Naive thymus-derived CD8-positive, alpha-beta T cell (primary cell): ENCODE measurements at regions not wholly inside any gene's neighbourhood (a gene's known extent, or its start where the extent isn't known, plus 50 kb on each side); places are given as distances from the start of the nearest gene placed in this dataset.

Source experiments
- ATAC-seq, 2 donors: fragments of 150-1000 bp; cut with Tn5 transposase in 1 of 2; sonication (Bioruptor Pico), chemical (Tn5 transposase) in 1 of 2; 1 replicate in 1 of 2; 2 replicates in 1 of 2; pipeline ENCODE4 v1.10.0; 2021; ENCODE audit warnings: mild to moderate bottlenecking in 2 of 2, moderate library complexity in 2 of 2
- POLR2A ChIA-PET: fragments of 350-600 bp; sonication (Branson Sonifier 250); formaldehyde crosslinking; loops from one replicate; lab custom pipeline; 2021; ENCODE audit warnings: antibody characterized with exemption; lab: Charles Lee
- DNase-seq, 10 donors: peaks; one replicate each; pipeline versions ENCODE4 v3.0.0 to v3.0.0-alpha.2; 2020 to 2022
- H3K27ac Mint-ChIP-seq, 10 donors: one replicate each; pipeline ENCODE4 v1.8.0; 2020 to 2022; ENCODE audit warnings: mild to moderate bottlenecking in 10 of 10, mixed read lengths in 10 of 10, moderate library complexity in 4 of 10, inconsistent platforms in 1 of 10
- H3K27me3 Mint-ChIP-seq, 5 donors: one replicate each; pipeline ENCODE4 v1.8.0; 2021 to 2022; ENCODE audit warnings: mixed read lengths in 5 of 5
- H3K36me3 Mint-ChIP-seq, 3 donors: one replicate each; pipeline ENCODE4 v1.8.0; 2020 to 2022; ENCODE audit warnings: mixed read lengths in 3 of 3, mild to moderate bottlenecking in 2 of 3, inconsistent platforms in 1 of 3
- H3K4me1 Mint-ChIP-seq, 4 donors: one replicate each; pipeline ENCODE4 v1.8.0; 2021 to 2022; ENCODE audit warnings: mixed read lengths in 4 of 4
- H3K4me3 Mint-ChIP-seq, 10 donors: one replicate each; pipeline ENCODE4 v1.8.0; 2020 to 2022; ENCODE audit warnings: mild to moderate bottlenecking in 10 of 10, mixed read lengths in 10 of 10, moderate library complexity in 6 of 10, inconsistent platforms in 1 of 10
- H3K9me3 Mint-ChIP-seq, 9 donors: one replicate each; pipeline ENCODE4 v1.8.0; 2020 to 2022; ENCODE audit warnings: mixed read lengths in 9 of 9, mild to moderate bottlenecking in 3 of 9, inconsistent platforms in 1 of 9, moderate library complexity in 1 of 9

DNA sequence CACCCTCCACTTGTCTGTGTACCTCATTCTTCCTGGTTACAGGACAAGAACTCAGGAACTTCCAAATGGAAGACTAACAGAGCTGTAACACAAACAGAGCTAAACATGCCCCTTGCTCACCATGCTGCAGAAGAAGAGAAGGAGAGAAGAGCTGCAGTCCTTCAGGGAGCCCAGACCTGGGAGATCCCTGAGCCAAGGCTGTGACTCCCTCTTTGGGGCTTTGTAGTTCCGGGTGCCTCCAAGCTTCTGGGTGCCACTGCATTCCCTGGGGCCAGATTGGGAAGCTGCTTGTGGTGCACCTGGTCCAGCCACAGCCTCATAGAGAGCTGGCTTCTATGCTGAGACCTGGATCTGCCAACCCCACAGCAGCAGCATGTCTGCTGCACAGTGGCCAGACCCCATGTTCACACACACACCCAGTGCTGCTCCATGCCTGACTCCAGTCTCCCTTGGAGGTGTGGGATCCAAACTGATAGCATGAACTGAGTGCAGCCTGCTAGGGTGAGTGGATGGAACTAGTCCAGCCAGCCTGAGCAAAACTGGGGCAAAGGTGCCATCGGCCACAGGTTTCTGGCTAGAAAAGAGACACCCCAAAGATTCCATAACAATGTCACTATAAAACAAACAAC lies 263.0 kb upstream of the NRIP1 start:
- no peak overlapping the region for H3K27ac Mint-ChIP-seq
- H3K27me3 Mint-ChIP-seq: peaks cover 0 to 2% (median 0%) of the 10 kb centered on the region in 5 donors
- no peak overlapping the region for H3K4me3 Mint-ChIP-seq
- ATAC-seq: peak in 1 of 2 donors; percentile 18
- POLR2A ChIA-PET: no interaction called here
- peaks cover 0 to 2% (median 0%) of the 10 kb centered on the region in 9 donors for H3K9me3 Mint-ChIP-seq
- no peaks in the 10 kb centered on the region for H3K36me3 Mint-ChIP-seq
- DNase-seq: no peak
- no peaks in the 10 kb centered on the region for H3K4me1 Mint-ChIP-seq

DNA sequence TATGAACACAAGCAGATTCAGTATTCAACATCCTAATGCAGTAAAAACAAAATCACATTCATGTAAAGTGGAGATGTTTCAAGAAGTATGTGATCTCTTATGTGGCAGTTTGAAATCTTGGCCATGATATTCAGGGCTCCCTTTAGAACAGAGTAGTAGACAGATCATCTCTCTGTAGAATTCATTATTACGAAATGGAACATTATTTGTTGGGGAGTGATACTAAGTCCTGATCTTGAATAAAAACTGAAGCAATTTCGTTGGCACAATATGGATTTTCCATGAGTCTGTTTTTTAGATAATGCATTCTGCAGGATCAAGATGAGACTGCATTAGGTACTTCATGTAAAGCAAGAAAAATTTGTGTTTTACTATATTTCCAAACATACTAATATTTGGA lies 264.4 kb upstream of the NRIP1 start:
- no peaks in the 10 kb centered on the region for H3K9me3 Mint-ChIP-seq
- no peaks in the 10 kb centered on the region for H3K4me1 Mint-ChIP-seq
- ATAC-seq (no peak), DNase-seq (no peak)
- H3K27me3 Mint-ChIP-seq: peaks cover 0 to 5% (median 0%) of the 10 kb centered on the region in 5 donors
- H3K27ac Mint-ChIP-seq: no peak overlapping the region
- H3K4me3 Mint-ChIP-seq: no peak overlapping the region
- POLR2A ChIA-PET: no interaction called here
- H3K36me3 Mint-ChIP-seq: no peaks in the 10 kb centered on the region

DNA sequence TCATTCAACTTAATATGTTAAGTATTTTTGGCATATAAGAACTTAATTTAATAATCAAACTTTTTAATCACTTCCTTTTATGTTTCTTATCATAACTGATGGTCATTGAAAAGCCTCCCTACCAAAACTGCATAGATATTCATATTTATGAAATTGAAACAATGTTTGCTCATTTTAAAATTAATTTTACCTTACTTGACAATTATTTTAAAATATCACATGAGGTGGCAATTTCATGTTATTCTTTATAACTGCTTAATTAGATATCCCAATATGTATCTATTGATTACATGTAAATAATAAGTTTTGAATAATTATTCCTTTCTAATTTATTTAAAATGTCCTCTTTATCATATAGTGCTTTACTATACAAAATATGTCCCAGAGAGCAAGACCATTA lies 266.1 kb upstream of the NRIP1 start:
- no peak overlapping the region for H3K27ac Mint-ChIP-seq
- H3K4me3 Mint-ChIP-seq: no peak overlapping the region
- H3K36me3 Mint-ChIP-seq: no peaks in the 10 kb centered on the region
- POLR2A ChIA-PET: no interaction called here
- no peaks in the 10 kb centered on the region for H3K9me3 Mint-ChIP-seq
- peaks cover 0 to 13% (median 0%) of the 10 kb centered on the region in 5 donors for H3K27me3 Mint-ChIP-seq
- H3K4me1 Mint-ChIP-seq: no peaks in the 10 kb centered on the region
- DNase-seq (no peak), ATAC-seq (no peak)

DNA sequence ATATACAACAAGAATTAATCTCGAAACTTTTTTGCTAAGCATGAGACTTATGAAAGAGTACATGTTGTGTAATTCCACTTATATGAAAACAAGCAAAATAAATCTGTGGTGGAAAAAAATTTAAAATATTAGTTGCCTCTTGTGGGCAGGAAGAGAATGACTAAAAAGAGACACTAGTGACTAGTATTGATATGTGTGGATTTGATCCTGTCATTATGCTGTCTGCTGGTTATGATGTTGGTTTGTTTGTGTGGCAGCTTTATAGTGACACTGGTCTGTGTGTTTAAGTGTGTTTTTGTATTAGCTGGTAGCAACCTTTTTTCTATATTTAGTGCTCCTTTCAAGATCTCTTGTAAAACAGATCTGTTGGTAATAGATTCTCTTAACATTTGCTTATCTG lies 267.8 kb upstream of the NRIP1 start:
- H3K27me3 Mint-ChIP-seq: peaks cover 0 to 13% (median 2%) of the 10 kb centered on the region in 5 donors
- H3K4me1 Mint-ChIP-seq: no peaks in the 10 kb centered on the region
- POLR2A ChIA-PET: no interaction called here
- no peaks in the 10 kb centered on the region for H3K9me3 Mint-ChIP-seq
- H3K36me3 Mint-ChIP-seq: no peaks in the 10 kb centered on the region
- ATAC-seq: no peak
- DNase-seq: no peak
- no peak overlapping the region for H3K27ac Mint-ChIP-seq
- H3K4me3 Mint-ChIP-seq: no peak overlapping the region

DNA sequence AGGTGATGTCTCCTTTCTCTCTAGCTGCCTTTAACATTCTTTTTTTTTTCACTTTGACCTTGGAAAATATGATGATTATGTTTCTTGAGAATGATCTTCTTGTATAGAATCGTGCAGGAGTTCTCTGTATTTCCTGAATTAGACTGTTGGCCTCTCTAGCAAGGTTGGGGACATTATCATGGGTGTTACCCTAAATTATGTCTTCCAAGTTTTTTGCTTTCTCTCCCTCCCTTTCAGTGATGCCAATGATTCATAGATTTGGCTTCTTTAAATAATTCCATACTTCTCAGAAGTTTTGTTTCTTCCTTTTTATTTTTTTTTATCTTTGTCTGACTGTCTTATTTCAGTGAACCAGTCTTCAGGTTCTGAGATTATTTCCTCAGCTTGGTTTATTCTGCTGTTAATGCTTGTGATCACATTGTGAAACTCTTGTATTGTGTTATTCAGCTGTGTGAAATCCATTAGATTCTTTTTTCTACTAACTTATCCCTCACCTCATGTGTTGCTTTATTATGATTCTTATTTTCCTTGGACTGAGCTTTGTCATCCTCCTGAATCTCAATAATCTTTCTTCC lies 268.4 kb upstream of the NRIP1 start:
- DNase-seq (no peak), ATAC-seq (no peak)
- Mint-ChIP-seq H3K27me3 (peaks cover 0 to 13% (median 2%) of the 10 kb centered on the region in 5 donors), H3K4me1 (no peaks in the 10 kb centered on the region), H3K4me3 (no peak overlapping the region), H3K36me3 (no peaks in the 10 kb centered on the region), H3K9me3 (no peaks in the 10 kb centered on the region), H3K27ac (no peak overlapping the region)
- POLR2A ChIA-PET: no interaction called here

DNA sequence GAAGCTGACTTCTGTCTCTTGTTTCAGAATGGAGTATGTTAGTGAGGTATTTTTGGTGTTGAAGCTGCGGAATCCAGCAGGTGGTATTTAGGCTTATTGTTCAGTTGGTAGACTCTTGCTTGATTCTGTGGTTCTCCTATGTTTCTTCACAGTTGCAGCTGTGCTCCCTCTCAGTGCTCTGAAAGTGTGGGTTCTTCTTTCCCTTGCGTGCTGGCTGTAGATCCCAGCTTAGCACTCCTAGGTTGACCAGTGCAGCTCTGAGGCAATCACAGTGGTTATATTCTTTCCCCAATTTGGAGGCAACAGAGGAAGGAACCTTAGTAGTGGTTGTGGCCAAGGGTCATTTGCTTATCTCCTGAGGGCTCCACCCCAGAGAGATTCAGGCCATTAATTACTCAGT lies 269.2 kb upstream of the NRIP1 start:
- POLR2A ChIA-PET: no interaction called here
- no peaks in the 10 kb centered on the region for H3K36me3 Mint-ChIP-seq
- no peaks in the 10 kb centered on the region for H3K4me1 Mint-ChIP-seq
- H3K27me3 Mint-ChIP-seq: peaks cover 0 to 13% (median 3%) of the 10 kb centered on the region in 5 donors
- H3K4me3 Mint-ChIP-seq: no peak overlapping the region
- no peaks in the 10 kb centered on the region for H3K9me3 Mint-ChIP-seq
- ATAC-seq (no peak), DNase-seq (no peak)
- H3K27ac Mint-ChIP-seq: no peak overlapping the region

DNA sequence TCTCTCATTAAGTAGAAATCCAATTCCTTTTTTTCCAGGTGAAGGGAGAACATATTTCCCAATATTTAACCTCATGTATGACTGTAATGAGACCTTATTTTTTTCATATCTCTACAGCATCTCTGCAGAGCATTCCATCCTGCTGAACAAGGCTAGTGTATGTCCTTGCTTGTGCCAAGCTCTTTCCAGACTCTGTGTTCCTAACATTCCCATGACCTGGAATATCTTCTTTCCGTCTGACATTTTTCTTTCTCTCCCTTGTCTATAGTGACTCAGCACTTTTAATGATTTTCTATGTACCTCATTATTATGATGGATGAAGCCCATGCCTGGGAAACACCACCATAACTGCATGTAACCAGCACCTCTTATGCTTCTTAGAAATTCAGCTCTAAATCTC lies 278.3 kb upstream of the NRIP1 start:
- H3K27me3 Mint-ChIP-seq: peaks cover 4 to 36% (median 7%) of the 10 kb centered on the region in 5 donors
- peaks cover 0 to 3% (median 0%) of the 10 kb centered on the region in 9 donors for H3K9me3 Mint-ChIP-seq
- no peaks in the 10 kb centered on the region for H3K36me3 Mint-ChIP-seq
- peaks cover 0 to 6% (median 0%) of the 10 kb centered on the region in 4 donors for H3K4me1 Mint-ChIP-seq
- no peak overlapping the region for H3K4me3 Mint-ChIP-seq
- no peak for ATAC-seq
- POLR2A ChIA-PET: no interaction called here
- no peak overlapping the region for H3K27ac Mint-ChIP-seq
- DNase-seq: no peak

DNA sequence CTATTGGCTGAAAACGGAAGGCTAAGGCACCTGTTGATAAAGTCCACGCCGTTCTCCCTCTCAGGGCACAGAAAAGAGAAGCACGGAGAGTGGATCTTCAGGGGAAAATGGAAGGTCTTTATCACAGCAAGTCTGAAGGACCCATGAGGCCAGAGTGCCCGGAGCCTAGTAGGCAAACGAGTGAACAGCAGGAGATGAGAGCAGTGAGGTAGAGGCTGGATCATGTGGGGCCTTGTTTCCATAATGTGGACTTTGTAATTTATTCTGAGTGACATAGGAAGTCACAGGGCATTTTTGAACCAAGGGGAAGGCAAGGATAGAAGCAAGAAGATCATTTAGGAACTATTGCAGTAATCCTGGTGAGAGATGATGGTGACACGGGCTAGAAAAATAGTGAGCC lies 287.2 kb upstream of the NRIP1 start:
- Mint-ChIP-seq H3K27me3 (peaks cover 0 to under 1% (median 0%) of the 10 kb centered on the region in 5 donors), H3K4me1 (peaks cover 2 to 13% (median 10%) of the 10 kb centered on the region in 4 donors), H3K27ac (no peak overlapping the region), H3K36me3 (no peaks in the 10 kb centered on the region), H3K4me3 (no peak overlapping the region), H3K9me3 (peaks cover 0 to 1% (median 0%) of the 10 kb centered on the region in 9 donors)
- POLR2A ChIA-PET: no interaction called here
- no peak for DNase-seq
- ATAC-seq: no peak

DNA sequence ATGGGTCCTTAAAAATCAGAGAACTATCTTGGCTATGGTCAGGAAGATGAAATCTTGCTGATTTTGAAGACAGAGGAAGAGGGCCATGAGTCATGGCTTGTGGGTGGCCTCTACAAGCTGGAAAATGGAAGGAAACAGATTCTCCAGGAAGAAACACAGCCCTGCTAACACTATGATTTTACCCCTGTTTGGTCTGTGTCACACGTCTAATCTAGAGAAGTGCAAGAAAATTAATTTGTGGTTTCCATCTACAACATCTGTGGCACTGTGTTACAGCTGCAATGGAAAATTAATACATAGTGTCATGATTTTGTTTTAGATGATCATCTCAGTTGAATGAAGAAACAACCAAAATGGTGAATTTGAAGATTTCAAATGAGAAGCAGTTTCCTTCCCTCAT lies 288.7 kb upstream of the NRIP1 start:
- no peak overlapping the region for H3K4me3 Mint-ChIP-seq
- ATAC-seq: no peak
- no peak for DNase-seq
- H3K9me3 Mint-ChIP-seq: no peaks in the 10 kb centered on the region
- H3K4me1 Mint-ChIP-seq: peaks cover 2 to 13% (median 10%) of the 10 kb centered on the region in 4 donors
- no peaks in the 10 kb centered on the region for H3K27me3 Mint-ChIP-seq
- no peaks in the 10 kb centered on the region for H3K36me3 Mint-ChIP-seq
- POLR2A ChIA-PET: no interaction called here
- no peak overlapping the region for H3K27ac Mint-ChIP-seq

DNA sequence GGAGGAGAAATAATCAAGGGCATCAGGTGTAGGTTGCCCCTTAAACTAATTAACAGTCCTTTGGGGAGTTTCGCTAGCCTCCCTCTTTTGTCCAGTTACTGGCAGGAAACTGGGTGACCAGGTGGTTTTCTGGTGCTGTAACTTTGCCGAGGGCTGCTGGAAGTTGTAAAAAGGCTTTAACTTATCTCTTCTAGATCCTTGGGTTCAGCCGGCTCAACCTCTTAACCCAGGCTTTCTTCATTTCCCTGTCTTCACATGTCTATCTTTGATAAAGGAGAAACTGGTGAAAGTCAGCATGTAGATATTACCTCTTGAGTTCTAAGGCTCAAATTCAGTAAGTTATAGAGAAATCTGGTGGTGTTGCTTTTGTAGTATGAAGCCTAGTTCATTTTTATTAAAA lies 289.7 kb upstream of the NRIP1 start:
- peaks cover 2 to 13% (median 10%) of the 10 kb centered on the region in 4 donors for H3K4me1 Mint-ChIP-seq
- no peaks in the 10 kb centered on the region for H3K36me3 Mint-ChIP-seq
- DNase-seq (no peak), ATAC-seq (no peak)
- peak overlapping the region in 1 of 10 donors; percentile 32 for H3K4me3 Mint-ChIP-seq
- H3K27ac Mint-ChIP-seq: peak overlapping the region in 1 of 10 donors; percentile 6
- no peaks in the 10 kb centered on the region for H3K27me3 Mint-ChIP-seq
- POLR2A ChIA-PET: no interaction called here
- no peaks in the 10 kb centered on the region for H3K9me3 Mint-ChIP-seq

DNA sequence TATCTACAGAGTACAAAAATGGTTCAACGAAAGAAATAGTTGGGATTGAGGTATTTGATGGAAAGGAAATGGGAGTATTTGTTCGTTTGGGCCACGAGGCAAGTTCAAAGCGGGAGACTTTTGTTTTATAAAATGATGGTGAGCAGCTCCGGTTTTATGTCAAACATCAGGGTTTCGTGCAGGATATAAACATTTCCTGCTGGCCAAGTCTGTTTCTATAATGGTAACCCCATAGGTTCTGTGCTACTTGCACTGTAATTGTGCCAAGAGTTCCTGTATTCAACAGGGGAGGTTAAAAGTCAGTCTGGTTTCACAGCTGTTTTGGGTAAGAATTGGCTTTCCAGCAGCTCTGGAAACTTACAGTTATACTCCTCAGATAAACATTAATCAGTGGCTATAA lies 290.3 kb upstream of the NRIP1 start:
- H3K27ac Mint-ChIP-seq: peak overlapping the region in 1 of 10 donors; percentile 6
- DNase-seq (no peak), ATAC-seq (no peak)
- no peaks in the 10 kb centered on the region for H3K27me3 Mint-ChIP-seq
- POLR2A ChIA-PET: no interaction called here
- H3K36me3 Mint-ChIP-seq: no peaks in the 10 kb centered on the region
- peak overlapping the region in 5 of 10 donors; percentile 30 to 49 (median 34) for H3K4me3 Mint-ChIP-seq
- no peaks in the 10 kb centered on the region for H3K9me3 Mint-ChIP-seq
- peaks cover 2 to 13% (median 10%) of the 10 kb centered on the region in 4 donors for H3K4me1 Mint-ChIP-seq

DNA sequence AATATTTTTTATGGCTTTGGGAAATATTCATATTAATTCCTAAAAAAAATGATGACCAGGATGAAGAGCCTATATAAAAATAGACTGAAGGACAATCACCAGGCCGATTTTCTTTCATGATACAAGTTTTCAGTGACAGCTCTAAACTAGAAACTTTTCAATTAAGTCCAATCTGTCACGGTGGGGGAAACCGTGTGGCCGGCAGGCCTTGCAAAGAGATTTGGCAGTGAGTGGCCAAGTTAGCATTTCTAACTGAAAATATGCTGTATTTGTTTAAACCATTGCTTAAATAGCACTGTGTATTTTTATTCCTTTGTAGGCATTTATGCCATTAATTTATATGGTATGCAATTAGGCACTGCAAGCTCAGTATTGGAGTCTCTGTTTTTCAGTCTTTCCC lies 294.5 kb upstream of the NRIP1 start:
- H3K27ac Mint-ChIP-seq: no peak overlapping the region
- no peak overlapping the region for H3K4me3 Mint-ChIP-seq
- no peak for DNase-seq
- POLR2A ChIA-PET: no interaction called here
- ATAC-seq: no peak
- H3K4me1 Mint-ChIP-seq: peaks cover 2 to 12% (median 9%) of the 10 kb centered on the region in 4 donors
- H3K9me3 Mint-ChIP-seq: peaks cover 0 to 3% (median 0%) of the 10 kb centered on the region in 9 donors
- H3K36me3 Mint-ChIP-seq: no peaks in the 10 kb centered on the region
- H3K27me3 Mint-ChIP-seq: no peaks in the 10 kb centered on the region

DNA sequence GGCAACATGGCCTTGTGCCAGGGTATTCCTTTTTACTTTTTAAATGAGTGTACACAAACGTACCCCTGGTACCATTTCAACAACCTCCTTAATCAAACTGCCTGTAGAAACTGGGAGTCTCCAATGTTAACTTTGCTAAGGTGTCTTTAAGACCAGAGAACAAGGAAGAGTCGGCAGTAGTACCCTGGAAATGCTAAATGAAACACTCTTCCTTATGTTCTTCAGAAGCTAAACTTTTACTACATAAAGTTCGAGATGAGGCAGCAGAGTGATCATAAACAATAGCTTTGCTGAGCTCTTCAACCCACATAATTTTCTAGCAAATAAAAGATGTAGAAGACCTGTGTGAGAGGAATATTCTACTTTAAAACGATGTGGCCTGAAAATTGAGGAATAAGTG lies 297.7 kb upstream of the NRIP1 start:
- Mint-ChIP-seq H3K27ac (no peak overlapping the region), H3K4me3 (no peak overlapping the region), H3K36me3 (peaks cover 0 to 21% (median 9%) of the 10 kb centered on the region in 3 donors), H3K9me3 (peaks cover 0 to 21% (median 12%) of the 10 kb centered on the region in 9 donors), H3K27me3 (no peaks in the 10 kb centered on the region), H3K4me1 (no peaks in the 10 kb centered on the region)
- ATAC-seq (no peak), DNase-seq (no peak)
- POLR2A ChIA-PET: interaction anchor here (0.7 kb wide), 1 partner anchor 153 kb away, joined by 3 read pairs; no protein-coding TSS in a partner anchor
